HFF-Myc (cell line): ENCODE measurements at regions not wholly inside any gene's neighbourhood (a gene's known extent, or its start where the extent isn't known, plus 50 kb on each side); places are given as distances from the start of the nearest gene placed in this dataset.

Source experiments
- DNase-seq: peaks from one replicate; pipeline ENCODE4 v3.0.0-alpha.2; 2011; ENCODE audit warnings: low read depth; ENCODE audit errors: extremely low read depth
- H3K4me3 ChIP-seq: replicated peaks from 2 replicates; pipeline ENCODE4 v1.5.1; 2011; ENCODE audit warnings: low read depth, mild to moderate bottlenecking, control low read depth, low read length
- TF ChIP-seq, protein P1 (sequence below): IDR thresholded peaks from 2 replicates; pipeline ENCODE4 v1.5.1; 2012; ENCODE audit warnings: mild to moderate bottlenecking, low read depth, low read length, control low read depth; ENCODE audit errors: missing control alignments

DNA sequence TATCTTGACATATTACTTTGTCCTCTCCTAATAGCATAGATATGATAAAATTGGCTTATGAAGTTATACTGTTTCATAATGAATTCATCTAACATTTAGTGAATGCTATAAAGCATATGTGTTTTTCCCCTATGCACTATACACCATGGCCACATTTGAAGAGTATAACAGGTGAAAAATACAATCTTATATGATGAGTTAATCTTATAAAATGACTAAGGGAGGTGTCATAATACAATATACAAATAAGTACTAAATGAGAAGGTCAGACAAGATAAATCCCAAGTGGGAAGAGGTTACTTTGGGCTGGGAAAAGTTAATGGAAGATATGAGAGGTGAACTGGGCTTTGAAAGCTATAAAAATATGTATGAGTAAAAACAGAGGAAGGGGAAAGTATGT, 174.4 kb downstream of the PCSK1 start:
- TF ChIP-seq, protein P1, sequence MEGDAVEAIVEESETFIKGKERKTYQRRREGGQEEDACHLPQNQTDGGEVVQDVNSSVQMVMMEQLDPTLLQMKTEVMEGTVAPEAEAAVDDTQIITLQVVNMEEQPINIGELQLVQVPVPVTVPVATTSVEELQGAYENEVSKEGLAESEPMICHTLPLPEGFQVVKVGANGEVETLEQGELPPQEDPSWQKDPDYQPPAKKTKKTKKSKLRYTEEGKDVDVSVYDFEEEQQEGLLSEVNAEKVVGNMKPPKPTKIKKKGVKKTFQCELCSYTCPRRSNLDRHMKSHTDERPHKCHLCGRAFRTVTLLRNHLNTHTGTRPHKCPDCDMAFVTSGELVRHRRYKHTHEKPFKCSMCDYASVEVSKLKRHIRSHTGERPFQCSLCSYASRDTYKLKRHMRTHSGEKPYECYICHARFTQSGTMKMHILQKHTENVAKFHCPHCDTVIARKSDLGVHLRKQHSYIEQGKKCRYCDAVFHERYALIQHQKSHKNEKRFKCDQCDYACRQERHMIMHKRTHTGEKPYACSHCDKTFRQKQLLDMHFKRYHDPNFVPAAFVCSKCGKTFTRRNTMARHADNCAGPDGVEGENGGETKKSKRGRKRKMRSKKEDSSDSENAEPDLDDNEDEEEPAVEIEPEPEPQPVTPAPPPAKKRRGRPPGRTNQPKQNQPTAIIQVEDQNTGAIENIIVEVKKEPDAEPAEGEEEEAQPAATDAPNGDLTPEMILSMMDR = no peak
- H3K4me3 ChIP-seq = no peak overlapping the region
- no peak for DNase-seq

DNA sequence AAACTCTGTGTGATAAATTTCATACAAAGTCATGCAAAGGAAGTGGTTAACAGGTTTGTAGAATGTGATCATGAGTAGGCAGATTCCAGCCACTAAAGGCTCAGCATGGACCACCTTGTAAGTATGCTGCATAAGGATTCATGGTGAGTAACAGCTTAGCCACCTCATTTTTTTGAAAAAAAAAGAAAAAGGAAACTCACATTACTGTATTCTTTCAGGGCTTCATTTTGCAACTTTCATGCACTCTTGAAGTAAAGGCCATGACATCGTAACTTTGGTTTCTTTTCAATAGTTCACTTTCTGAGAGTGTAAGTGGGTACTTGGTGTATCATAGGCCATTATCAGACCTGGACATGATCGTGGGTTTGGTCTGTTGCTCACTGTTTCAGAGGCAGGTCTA, 175.1 kb downstream of the PCSK1 start:
- no peak for DNase-seq
- no peak overlapping the region for H3K4me3 ChIP-seq

DNA sequence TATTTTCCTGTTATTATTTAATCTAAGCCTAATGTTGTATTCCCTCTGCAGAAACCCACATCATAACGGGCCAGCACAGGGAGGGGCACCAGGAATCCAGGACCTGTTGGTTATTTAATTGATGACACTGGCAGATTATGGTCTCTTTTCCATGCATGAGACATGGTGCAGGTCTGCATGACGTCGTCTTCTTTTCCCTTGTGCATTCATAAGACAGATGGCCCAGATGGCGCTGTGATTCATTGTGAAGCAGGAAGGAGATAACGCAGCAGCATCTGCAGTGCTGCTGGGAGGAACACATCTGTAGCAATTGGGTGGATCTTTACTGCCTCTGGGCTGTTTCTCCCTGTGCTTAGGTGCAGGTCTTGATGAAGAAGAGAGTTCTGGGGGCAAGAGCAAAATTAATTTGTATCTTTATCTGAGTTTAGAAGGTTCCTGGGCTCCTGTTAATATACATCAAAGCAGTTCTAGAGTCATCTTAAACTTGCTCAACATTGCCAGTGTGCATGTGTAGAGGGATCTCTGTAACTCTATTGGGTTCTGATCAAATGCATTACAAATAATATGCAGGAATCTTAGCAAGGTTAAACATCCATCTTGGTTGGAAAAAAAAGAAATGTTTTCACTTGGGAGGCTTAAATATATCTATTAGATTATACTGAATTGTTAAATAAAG, 176.1 kb downstream of the PCSK1 start:
- no peak overlapping the region for H3K4me3 ChIP-seq
- DNase-seq = peak; percentile 75
- TF ChIP-seq, protein P1 = no peak

More for the DNA sequence above, 175.1 kb downstream of the PCSK1 start:
- TF ChIP-seq, protein P1 = no peak

DNA sequence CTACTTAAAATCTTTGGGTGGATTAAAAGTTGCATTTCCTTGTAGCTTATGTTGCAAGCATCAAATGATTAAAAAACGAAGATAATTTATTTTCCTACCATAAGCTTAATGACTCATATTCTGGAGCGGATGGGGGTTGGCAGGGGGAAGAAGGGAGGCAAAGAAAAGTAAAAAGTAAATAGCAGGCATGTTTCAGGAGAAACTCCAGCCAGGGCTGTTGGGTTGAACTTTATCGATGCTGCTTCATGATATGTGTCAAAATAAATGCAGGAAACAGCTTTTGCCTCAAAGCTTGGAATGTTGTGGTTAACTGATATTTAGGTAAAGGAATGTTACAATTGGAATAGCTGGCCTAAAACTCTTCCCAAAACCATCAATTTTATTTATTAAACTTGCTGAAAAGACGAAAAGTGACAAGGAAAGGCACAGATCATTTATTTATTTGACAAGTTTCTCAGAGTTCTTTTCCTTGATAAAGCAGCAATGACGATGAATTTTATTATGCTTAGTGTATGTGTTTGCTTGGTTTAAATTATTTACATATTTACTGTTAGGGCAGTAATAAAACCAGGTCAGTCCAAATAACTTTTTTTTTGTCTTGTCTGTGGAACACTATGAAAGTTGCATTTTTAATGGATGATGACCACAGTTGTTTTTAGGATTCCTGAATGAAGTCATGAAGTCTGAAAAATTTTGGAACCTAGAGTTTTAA, 177.9 kb downstream of the PCSK1 start:
- H3K4me3 ChIP-seq = no peak overlapping the region
- peak; percentile 82 for DNase-seq

DNA sequence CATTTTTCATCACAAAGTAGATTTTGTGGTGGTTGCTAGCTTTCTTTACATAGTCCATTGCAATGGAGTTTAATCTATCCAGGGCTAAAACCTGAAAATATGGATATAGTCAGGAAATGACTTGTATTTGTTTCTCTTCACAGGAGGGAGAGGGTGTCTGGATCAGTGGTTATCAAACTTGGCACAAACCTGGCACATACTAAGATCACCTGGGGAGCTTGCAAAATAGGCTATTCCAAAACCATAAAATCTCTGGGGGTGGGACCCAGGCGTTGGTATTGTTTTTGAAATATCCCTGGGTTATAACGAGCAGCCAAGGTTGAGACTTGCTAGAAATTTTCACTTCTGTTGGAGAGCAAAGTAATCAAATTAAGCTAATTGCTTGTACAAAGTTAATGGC, 179.9 kb downstream of the PCSK1 start:
- DNase-seq = no peak
- TF ChIP-seq, protein P1 = no peak
- no peak overlapping the region for H3K4me3 ChIP-seq

More for the DNA sequence above, 177.9 kb downstream of the PCSK1 start:
- TF ChIP-seq, protein P1 = no peak

DNA sequence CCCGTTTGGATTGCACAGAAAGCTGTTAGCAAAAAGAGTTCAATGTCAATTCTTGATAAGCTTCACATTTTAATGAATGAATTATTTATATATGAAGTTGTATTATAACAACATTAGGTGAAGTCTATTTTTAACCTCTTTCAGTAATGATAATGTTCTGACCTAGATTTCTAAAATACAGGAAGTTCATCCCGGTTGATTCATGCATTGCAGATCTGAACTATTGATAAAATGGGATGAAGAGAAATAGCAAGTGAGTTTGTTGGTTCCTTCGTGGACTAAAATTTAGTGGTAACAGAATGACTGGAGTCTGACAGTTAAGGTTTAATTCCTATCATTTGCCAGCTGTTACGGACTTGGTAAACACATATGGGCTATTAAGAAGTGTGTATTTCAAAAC, 180.5 kb downstream of the PCSK1 start:
- no peak for DNase-seq
- TF ChIP-seq, protein P1 = no peak
- H3K4me3 ChIP-seq = no peak overlapping the region
